ENCODE measurements at regions not wholly inside any gene's neighbourhood (a gene's known extent, or its start where the extent isn't known, plus 50 kb on each side); places are given as distances from the start of the nearest gene placed in this dataset.

DNA sequence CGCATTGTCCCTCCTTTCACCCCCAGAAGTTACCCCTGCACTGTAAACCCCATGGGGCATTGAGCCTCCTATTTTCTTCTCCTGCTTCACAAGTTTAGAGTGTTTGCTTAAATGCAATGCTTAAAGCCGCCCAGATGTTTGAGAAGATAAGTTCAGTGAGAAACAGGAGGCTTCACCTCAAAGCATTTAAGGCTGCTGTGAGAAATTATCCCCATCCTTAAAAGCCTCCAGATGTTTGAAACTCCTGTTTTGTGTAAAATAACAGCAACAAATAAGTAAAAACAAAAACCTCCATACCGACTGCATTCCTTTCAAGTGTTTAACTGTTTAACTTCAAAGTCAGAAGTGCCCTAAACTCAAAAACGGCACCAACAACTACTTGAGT lies 81.8 kb downstream of the RTP5 start:
- H3K27ac ChIP-seq = no peak overlapping the region
- no peak for TF ChIP-seq ZFX (IDR thresholded peaks at IDR 0.05)
- TF ChIP-seq, protein P1, sequence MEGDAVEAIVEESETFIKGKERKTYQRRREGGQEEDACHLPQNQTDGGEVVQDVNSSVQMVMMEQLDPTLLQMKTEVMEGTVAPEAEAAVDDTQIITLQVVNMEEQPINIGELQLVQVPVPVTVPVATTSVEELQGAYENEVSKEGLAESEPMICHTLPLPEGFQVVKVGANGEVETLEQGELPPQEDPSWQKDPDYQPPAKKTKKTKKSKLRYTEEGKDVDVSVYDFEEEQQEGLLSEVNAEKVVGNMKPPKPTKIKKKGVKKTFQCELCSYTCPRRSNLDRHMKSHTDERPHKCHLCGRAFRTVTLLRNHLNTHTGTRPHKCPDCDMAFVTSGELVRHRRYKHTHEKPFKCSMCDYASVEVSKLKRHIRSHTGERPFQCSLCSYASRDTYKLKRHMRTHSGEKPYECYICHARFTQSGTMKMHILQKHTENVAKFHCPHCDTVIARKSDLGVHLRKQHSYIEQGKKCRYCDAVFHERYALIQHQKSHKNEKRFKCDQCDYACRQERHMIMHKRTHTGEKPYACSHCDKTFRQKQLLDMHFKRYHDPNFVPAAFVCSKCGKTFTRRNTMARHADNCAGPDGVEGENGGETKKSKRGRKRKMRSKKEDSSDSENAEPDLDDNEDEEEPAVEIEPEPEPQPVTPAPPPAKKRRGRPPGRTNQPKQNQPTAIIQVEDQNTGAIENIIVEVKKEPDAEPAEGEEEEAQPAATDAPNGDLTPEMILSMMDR (conservative IDR thresholded peaks at IDR 0.05) = no peak

DNA sequence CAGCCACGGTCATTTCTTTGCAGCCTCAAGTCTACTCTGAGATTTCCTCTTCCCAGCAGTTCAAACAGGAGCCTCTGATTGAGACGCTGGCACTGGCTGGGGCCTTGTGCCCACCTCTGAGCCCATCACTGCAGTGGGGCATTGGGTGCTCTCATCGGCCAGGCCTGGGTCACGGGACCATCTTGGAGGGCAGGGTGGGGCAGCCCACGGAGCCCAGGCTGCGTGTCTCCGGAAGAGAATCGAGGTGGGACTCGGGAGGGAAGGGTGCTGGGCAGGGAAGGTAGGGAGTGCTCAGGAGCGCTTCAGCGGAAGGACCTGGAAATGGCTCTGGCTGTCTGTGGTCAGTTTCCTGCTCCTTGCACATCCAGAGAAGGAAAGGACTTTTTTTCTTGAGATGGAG lies 82.4 kb downstream of the RTP5 start:
- H3K27ac ChIP-seq = no peak overlapping the region
- TF ChIP-seq ZFX (IDR thresholded peaks at IDR 0.05) = no peak
- TF ChIP-seq, protein P1 (conservative IDR thresholded peaks at IDR 0.05) = no peak

DNA sequence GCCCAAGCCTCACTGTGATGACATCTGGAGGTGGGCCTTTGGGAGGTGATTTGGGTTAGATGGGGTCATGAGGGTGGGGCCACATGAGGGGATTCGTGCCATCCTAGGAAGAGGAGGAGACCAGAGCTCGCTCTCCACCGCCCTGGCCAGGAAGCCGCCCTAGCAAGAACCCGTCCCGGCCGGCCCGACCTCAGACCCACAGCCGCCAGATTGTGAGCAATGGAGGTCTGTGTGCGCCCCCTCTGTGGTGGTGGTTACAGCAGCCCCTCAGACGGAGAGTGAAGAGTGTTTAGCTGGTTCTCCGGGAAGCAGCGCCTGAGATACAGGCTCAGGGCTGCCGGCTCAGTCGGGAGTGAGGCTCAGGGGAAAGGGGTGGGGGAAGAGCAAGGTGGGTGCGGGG lies 83.3 kb downstream of the RTP5 start:
- TF ChIP-seq, protein P1 (conservative IDR thresholded peaks at IDR 0.05) = no peak
- no peak for TF ChIP-seq ZFX (IDR thresholded peaks at IDR 0.05)

DNA sequence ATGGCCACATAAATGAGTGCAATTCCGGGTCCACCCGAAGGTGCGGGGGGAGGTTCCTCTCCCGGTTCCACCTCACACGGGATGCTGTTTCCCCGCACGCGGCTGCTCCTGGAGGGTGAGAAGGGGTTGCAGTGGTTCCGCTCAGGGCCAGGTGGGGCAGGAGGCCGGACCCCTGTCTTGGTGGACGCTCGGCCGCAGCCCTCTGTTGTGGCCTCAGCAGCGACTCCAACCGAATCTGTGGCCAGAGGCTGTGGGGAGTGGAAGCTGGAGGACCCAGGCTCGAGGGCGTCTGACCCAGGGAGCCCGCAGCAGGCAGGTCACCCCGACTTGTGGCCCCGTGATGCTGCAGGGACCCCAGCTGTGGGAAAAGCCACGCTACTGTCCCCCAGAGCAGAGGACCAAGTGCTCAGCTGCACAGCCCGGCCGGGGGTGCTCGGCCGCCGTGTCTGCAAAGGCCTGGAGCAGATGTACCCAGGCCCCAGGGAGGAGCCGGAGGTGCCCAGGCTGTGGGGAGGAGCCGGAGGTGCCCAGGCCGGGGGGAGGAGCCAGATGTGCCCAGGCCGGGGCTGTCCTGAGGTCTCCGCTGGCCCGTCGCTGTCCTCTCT lies 83.9 kb downstream of the RTP5 start:
- H3K27ac ChIP-seq = no peak overlapping the region
- TF ChIP-seq, protein P1 (conservative IDR thresholded peaks at IDR 0.05) = no peak

More for the DNA sequence above, 83.3 kb downstream of the RTP5 start:
- no peak overlapping the region for H3K27ac ChIP-seq

DNA sequence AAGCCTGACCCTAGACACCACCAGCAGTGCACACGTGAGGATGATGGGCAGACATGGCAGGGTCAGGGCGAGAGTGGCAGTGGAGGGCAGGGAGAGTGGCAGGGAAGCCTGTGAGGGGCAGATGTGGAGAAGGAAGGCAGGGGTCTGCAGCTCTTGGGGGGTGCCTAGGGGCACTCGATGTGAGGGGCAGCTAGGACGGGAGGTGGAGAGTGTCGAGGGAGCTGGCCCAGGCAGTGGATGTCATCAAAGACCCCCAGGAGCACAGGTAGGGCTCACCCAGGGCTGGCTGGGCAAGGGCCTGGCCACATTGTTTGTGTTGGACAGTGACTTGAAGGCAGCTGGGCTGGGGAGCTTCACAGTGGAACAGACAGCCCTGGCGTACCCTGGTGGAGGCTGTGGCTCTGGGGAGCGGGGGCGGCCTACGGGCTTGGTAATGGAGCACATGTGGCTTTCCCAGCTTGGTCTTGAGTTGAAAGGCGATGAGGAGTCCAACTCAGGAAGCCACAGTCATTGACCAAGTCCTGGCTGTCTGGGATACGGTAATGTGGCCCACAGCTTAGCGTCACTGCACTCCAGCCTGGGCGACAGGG lies 87.1 kb downstream of the RTP5 start:
- TF ChIP-seq ZFX (IDR thresholded peaks at IDR 0.05) = no peak
- TF ChIP-seq, protein P1 (conservative IDR thresholded peaks at IDR 0.05) = no peak
- no peak overlapping the region for H3K27ac ChIP-seq

DNA sequence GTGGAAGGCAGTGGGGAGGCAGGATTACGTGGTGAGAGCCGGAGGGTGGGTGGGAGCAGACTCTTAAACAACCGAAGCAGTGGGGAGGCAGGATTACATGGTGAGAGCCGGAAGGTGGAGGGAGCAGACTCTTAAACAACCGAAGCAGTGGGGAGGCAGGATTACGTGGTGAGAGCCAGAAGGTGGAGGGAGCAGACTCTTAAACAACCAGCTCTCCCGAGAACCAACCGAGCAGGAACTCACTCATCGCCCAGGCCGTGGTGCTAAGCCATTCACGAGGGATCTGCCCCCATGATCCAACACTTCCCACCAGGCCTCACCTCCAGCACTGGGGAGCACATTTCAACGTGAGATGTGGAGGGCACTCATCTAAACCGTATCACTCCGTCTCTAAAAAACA lies 87.7 kb downstream of the RTP5 start:
- no peak overlapping the region for H3K27ac ChIP-seq
- no peak for TF ChIP-seq ZFX (IDR thresholded peaks at IDR 0.05)
- TF ChIP-seq, protein P1 (conservative IDR thresholded peaks at IDR 0.05) = no peak

DNA sequence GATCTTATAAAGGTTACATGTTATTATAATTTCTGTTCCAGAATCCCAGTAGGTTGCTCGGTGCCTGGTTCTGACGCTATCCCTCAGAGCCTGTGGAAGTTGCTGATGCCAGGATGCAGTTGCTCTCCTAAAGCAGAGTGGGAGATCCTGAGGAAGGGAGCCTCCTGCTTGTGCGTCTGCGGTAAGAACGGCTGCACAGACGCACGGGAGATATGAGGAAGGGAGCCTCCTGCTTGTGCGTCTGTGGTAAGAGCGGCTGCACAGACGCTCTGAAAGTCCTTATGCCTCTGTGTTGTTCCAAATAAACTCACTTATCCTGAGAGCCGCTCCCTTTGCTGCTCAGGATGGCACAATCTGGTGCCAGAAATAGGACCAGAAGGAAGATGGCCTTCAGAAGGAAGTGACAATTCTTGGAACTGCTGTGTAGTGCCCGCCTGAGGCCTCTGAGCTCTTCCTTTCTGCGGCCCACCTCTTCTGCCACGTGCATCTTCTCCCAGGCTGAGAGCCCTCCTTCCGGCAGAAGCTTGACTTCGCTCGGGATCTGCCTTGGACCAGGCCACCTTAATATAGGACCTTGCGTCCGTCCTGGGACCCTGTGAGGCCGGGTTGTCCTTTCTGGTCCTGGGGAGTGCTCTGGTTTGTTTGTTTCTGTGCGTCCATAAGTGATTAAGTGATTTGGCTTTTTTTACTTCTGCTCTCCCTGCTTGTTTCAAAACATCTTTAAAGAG lies 89.5 kb downstream of the RTP5 start:
- TF ChIP-seq, protein P1 (conservative IDR thresholded peaks at IDR 0.05) = no peak
- no peak for TF ChIP-seq ZFX (IDR thresholded peaks at IDR 0.05)
- no peak overlapping the region for H3K27ac ChIP-seq
